ENCODE measurements at regions not wholly inside any gene's neighbourhood (a gene's known extent, or its start where the extent isn't known, plus 50 kb on each side); places are given as distances from the start of the nearest gene placed in this dataset.
"Not testable (repeated sequence)": the region's sequence is repeated elsewhere in the genome, so short reads cannot be mapped to it uniquely, and the experiment has no call there.

DNA sequence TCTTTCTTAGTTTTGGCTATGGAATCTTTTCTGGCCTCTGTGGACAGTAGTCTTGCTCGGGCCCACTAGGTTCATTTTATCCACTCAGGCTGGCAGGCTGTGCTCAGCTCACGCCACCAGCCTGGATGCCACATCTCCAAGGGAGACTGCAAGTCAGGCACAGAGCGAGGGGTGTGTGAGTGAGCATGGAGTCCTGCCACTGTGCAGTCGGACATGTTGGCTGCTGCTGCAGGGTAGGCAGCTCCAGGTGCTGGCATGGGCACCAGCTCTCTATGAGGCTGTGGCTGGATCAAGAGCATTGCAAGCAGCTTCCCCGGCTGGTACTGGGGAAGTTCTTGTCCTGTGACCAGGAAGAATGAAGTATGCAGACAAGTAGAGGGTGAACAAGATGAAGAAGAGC, 158.9 kb downstream of the PCTP start:
- DNase-seq = no peak

DNA sequence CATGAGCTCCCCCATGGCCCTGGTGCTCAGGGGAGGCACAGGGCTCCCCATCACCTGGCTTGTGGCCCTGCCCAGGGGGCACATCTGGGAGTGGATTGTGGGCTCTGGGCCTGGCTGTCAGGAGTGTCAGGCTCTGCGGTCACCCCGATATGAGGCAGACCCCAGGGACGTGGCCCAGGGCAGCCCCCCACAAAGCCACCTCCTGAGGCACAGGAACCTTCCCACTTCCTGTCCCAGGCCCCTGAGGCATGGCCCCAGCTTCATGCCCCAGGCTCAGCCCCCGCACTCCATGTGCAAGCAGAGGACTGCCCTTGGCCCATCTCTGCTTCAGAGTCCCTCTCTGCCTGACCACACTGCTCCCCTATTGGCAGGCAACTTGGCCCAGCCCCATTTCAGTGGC, 160.3 kb downstream of the PCTP start:
- DNase-seq = no peak

DNA sequence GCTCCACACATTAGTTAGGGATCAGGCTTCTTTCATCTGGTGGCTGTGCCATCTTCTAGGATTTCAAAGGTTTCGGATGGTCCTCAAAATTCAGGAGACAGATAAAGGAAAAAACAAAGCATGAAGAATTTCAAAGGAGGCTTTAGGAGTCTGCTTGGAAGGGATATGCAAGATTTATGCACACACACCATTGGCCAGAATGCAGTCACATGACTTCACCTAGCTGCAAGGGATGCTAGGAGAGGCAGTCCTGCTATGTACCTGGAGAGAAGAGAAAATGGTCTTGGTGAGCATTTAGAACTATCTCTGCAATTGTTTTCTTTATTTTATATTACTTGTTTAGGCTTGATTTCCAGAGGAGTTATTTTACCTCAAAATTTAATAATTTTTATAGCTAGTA, 174.6 kb downstream of the PCTP start:
- no peak for DNase-seq

DNA sequence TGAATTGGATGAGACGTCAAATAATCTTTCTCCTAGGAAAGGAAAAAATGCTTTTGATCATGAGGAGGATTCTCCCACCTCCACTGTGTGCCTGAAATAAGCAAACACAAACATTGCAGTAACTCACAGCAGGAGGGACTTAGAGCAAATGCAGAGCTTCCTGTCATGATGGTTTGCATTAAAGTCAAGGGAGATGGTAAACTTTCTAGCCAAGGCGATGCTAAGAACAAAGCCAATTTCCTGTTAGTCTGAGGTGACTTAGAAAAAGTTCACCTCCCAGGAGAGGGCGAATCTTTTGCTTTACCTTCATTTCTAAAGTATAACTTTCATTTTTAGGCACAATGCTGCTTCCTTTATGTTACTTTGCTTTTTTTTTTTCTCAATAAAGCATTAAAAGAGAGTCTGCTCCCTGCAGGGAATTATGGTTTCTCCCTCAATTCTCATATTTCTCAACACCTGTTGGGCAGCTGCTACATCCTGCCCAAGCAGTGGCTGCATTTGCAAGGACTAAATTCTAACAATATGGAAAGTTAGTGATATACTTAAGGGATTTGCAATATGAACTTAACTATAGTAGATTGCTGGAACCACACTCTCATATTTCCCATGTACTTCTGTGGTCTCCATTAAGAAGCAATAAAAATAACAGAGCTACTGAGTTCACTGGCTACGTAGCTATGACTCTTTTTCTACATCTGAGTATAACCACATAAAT, 175.6 kb downstream of the PCTP start:
- no peak for DNase-seq

DNA sequence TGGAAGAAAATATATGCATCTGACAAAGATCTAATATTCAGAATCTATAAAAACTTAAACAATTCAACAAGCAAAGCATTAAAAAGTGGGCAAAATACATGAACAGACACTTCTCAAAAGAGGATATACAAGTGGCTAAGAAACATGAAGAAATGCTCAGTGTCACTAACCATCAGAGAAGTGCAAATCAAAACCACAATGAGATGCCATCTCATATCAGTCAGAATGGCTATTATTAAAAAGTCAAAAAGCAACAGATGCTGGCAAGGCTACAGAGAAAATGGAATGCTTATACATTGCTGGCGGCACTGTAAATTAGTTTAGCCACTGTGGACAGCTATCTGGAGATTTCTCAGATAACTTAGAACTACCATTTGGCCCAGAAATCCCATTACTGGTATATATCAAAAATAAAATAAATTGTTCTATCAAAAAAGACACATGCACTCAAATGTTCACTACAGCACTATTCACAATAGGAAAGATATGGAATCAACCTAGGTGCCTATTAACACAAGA, 179.5 kb downstream of the PCTP start:
- DNase-seq = no peak

DNA sequence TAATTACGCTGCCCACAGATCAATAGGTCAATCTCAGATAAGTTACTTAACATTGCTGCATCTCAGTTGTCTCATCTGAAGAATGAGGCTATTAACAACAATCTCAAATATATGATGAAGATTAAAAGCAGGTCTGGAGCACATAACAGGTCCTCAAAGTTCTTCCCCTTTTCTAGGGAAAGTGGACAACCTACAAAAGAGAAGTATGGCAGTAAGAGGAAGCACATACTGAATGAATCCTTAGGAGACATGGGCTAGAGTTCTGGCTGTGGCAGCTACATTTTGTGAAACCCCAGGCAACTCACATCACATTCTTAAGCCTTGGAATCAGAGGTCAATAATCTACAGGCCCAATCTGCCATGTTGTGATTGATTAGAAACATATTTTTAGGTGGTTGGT, 180.6 kb downstream of the PCTP start:
- DNase-seq = no peak

DNA sequence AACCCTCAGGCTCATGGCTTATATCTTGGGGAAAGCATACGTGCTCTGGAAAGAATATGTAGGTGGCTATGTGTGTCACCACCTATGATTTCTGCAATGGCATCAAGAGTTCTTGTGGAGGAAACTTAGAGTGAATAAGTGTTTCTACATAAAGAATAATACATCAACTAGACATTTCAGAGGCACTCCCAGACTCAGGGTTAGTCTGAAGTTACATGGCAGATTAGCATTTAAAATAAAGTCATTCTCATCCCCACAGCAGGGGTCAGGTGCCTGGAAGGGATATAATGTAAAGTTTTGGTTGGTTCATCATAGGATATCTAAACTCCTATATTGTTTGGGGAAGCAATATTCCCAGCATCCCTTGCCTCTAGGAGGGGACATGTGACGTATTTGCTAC, 182.1 kb downstream of the PCTP start:
- no peak for DNase-seq

DNA sequence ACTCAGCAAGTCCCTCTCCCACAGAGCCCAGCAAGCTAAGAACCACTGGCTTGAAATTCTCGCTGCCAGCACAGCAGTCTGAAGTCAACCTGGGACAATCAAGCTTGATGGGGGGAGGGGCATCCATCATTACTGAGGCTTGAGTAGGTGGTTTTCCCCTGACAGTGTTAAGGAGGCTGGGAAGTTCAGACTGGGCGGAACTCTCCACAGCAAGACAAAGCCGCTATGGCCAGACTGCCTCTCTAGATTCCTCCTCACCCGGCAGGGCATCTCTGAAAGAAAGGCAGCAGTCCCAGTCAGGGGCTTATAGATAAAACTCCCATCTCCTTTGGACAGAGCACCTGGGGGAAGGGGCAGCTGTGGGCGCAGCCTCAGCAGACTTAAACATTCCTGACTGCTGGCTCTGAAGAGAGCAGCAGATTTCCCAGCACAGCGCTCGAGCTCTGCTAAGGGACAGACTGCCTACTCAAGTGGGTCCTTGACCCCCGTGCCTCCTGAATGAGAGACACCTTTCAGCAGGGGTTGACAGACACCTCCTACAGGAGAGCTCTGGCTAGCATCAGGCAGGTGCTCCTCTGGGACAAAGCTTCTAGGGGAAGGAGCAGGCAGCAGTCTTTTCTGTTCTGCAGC, 188.4 kb downstream of the PCTP start:
- not testable (repeated sequence) for DNase-seq

DNA sequence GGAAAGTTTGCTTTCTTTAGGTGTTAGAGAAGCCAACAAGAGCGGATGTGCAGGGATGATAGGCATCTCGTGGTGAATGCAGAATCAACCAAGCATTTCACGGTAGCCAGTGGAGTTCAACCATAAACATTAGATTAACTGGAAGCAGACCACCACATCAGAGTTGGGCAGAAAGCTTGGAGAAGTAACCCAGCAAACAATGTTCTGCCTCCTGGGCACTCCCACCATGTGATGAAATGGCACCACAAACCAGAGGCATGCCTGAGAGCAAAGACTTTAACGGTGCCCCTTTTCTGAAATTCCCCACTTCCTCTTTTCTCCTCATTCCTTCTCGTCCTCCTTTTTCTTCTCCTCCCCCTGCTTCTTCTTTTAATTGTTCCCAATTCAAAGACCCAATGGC, 193.5 kb upstream of the ANKFN1 start:
- no peak for DNase-seq

DNA sequence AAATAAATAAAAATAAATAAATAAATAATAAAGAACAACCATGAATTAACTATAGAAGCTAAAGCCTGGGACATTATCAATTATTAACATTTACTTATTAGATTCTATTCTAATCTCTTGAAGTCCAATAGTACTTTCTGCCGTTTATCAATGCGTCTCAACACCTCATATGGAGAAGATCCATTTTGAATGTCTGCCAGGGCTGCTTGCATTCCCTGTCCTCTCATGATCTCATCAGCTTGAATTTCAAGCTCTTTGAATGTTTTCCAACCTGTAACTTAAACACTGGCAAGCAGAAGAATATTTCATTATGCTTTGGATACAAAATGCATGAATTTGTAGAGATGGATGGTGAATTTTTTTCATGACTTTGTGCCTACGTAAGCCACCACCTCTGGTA, 191.9 kb upstream of the ANKFN1 start:
- DNase-seq = no peak

DNA sequence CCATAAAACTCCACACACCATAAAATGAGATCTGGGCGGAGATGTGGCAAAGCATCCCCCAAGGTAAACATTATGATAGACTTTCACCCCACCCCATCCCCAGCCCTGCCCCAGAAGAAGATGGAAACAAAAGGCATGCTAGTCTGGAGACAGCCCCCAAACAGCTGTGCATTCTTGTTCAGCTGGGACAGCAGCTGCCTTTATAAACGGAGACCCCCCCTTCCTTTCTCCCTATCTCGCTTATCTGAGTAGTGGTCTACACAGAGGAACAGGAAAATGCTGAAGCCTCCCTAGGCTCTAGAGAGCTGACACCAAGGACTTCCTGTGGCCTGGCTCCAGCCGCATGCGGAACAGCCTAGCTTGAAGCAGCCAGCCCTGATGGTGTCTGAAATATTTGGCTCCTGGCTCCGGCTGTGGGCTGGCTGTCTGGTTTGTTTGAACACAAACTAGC, 190.3 kb upstream of the ANKFN1 start:
- DNase-seq = no peak

DNA sequence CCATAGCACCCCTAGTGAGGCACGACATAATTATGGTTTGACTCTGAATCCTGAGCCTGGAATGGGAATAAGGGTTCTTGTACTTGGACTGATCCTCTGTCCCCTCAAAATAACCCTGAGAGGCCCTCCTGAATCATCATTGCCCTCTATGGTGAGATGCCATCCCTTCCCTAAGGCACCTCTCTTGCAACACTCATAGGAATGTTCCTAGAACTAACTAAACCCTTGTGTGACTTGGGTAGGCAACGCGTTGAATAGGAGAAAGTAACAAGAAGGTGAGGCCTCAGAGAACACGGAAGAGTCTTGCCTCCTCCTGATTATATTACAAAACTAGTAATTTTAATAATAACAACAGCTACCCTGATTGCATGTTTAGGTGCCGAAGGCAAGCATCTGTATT, 189.1 kb upstream of the ANKFN1 start:
- no peak for DNase-seq

DNA sequence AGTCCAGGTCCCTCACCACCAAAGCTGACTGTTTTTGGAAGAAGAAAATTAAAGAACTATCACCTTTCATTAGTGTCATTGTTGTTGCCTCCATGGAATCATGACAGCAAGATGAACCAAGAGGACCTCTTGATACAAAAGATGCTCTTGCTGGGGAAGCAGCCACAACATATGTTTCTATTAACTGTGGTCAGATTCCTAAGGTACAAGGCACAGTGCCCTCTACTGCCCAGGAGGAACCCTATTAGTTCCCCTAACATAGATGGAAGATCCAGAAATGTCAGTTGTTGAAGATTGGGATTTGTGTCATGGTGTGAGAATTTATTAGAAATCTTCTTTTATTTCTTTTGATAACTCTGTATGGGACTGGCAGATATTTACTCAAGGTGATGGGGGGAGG, 188.2 kb upstream of the ANKFN1 start:
- DNase-seq = no peak

DNA sequence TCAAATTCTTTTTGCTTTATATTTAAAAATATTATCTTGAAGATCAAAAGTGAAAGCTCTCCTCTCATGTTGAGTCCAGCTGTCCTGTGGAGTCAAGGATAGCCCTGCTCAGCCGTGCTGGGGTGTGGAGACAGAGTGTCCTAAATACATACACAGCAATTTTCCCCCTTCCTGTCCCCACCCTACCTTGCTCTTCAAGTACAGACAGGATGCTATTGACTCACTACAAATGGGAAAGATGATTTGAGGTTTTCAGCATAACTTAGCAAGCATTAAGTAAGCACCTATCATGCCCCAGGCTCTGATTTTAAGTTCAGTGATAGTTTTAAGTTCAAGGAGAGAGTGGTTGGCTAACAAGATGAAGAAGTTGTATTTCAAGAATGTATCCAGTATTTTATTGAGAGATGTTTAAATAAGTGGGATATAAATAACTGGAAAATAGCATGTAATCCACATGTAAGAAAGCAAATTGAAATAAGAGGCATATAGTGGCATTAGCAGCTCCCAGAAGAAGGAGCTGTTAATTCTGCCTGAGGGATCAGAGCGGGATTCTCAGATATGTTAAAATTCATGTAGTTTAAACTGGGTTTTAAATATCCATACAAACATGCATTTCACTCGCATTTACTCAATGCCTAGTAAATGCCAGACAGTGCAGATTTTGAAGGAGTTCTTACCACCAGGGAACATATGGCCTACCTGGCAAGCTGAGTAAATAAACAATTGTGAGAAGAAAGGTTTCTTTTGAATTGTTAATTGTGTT, 183.5 kb upstream of the ANKFN1 start:
- DNase-seq = no peak

DNA sequence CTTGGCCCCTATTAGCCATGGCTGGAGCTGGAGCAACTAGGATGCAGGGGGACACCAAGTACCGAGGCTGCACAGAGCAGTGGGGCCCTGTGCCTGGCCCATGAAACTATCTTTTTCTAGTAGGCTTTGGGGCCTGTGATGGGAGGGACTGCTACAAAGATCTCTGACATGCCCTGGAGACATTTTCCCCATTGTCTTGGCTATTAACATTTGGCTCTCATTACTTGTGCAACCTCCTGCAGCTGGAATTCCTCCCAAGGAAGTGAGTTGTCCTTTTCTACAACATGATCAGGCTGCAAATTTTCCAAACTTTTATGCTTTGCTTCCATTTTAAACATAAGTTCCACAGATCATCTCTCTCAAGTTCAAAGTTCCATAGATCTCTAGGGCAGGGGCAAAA, 174.7 kb upstream of the ANKFN1 start:
- DNase-seq = no peak

DNA sequence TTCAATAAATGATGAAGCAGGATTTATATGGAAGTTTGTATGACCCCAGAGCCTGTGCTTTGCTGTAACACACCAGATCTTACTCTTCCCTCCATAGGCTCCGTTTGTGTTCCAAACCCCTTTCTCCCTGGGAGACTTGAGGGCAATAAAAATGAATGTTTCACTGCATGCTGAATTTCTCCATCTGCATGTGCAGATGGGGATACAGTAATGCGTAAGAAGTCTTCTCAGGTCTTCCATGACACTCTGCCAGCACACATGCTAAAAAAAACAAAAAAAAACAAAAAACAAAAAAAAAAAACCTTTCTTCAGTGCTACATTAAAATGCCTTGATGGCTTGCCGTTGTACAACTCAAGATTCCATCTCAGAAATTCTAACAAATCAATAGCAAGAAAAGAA, 170.2 kb upstream of the ANKFN1 start:
- no peak for DNase-seq

DNA sequence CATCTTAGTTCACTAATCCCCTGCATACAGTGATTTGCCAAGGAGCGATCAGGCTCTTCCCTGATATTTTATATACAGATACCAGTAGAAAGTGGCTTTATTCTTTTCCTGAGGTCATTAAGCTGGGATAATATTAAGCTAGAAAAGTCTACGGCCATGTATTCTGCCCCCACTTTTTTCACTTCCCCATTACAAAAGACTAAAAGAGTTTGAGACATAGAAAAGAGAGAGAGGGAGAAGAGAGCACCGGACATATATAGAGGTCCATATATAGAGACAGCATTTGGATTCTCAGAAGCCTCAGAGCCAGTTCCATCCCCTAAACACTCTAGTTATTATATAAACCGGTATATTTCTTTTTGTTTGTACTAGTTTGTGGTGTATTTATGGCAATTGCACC, 166.5 kb upstream of the ANKFN1 start:
- no peak for DNase-seq

DNA sequence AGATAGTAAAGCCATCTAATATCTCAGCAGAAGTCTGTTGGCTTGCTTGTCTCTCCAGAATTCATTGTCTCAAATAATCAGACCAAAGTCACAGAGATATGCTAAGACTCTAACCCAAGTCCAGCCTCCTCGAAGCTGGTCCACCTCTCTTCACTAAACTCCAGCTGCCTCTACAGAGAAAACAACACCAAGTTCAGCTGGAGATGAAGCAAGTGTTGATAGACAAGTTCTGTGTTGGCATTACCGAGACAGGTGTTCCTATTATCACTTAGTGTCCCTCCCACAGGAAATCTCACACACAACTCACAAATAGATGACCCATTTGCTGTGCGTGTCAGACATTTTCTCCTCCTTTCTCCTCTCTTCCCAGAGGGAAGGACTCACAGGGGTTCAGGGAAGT, 164.4 kb upstream of the ANKFN1 start:
- no peak for DNase-seq

DNA sequence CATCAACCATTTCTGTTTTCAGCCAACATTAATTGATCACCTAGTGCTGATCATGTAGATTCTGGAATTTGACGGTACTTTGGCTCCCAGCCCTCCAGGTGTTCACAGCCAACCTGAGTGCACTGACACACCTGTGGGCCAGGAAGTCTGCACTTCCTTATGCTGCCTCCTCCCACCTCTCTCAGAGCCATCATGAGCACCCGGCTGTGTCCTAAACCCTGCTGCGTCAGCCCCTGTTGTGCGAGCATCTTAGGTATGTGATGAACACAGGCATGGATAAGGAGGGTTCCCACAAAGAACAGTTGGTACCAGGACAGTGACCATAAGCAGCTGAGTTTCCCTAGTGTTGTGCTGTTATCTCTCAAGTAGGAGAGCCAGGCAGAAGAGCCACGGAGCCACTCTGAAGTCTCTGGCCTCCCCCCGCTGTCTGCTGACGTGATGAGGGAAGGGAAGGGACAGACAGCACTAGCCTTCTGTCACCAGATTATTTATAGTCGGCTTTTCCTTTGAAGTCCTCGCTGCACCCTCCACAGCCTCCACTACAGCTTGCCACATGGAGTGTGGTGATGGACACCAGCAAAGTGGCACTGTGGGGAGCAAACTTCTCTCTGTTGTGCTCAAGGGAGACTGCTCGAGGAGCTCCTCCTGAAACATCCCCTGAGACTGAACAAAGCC, 162.8 kb upstream of the ANKFN1 start:
- DNase-seq = no peak

DNA sequence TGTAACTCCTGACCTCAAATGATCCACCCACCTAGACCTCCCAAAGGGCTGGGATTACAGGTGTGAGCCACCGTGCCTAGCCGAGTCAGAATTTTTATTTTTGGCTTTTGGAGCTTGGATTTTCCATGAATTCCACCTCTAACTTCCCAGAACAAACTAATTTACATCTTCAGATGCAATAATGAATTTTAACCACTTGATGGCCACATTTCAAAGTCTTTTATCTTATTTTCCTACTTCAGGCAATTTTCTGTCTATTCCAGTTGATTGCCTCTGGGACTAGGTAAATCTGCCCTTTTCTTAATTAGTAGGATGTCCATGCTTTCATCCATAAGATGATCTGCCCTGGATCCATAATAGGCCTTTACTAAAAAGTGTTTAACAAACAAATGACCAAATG, 156.4 kb upstream of the ANKFN1 start:
- no peak for DNase-seq

DNA sequence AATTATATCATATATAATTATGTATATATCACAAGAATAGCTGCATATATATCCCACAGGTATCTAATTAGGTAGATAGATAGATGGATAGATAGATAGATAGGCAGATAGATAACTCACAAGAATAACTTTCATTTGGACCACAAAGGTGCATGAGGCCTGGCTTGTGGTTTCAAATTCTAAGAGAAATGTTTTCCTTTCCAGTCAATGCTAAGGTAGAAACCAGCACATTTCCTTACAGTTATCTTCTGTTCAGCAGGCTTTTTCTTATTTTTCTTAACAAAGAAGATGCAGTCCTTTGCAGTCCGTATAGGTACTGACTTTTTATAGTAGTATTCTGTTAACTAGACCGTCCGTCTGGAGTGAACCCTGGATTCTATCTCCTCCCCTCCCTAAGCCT, 152.9 kb upstream of the ANKFN1 start:
- no peak for DNase-seq

DNA sequence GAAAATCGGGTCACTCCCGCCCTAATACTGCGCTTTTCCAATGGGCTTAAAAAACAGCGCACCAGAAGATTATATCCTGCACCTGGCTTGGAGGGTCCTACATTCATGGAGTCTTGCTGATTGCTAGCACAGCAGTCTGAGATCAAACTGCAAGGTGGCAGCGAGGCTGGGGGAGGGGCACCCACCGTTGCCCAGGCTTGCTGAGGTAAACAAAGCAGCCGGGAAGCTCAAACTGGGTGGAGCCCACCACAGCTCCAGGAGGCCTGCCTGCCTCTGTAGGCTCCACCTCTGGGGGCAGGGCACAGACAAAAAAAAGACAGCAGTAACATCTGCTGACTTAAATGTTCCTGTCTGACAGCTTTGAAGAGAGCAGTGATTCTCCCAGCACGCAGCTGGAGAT, 150.6 kb upstream of the ANKFN1 start:
- DNase-seq = not testable (repeated sequence)

Data from NCI-H1105 treated with DMSO at 0.1 percent for 48 hours (cell line).